ENCODE measurements at regions not wholly inside any gene's neighbourhood (a gene's known extent, or its start where the extent isn't known, plus 50 kb on each side); places are given as distances from the start of the nearest gene placed in this dataset.

DNA sequence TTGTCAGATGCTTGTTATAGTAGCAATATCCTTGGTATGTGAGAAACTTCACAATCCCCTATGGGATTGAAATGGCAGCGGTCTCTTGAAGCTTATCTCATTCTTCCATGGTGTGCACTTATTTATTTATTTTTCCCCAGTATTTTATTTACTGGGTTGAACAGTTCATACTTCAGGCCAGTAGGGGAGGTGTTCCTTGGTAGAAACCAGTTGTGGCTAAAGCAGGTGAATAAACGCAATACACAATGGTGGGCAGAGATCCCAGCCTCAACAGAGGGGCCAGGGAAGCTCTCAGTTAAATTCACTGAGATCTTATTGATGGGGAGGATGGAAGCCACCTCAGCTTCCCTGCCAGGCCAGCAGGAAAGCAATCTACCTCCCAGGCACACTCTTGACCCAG, 93.7 kb upstream of the SRD5A2 start:
- H3K4me3 ChIP-seq: no peak overlapping the region
- H3K36me3 ChIP-seq: no peaks in the 10 kb centered on the region
- TF ChIP-seq EP300 (IDR thresholded peaks at IDR 0.05): no peak
- TF ChIP-seq CTCF (IDR thresholded peaks at IDR 0.05): no peak
- WGBS: 83% methylated on average over 2 of the region's 2 CpGs
- DNase-seq (ENCODE audit: extremely low spot score): no peak
- no peaks in the 10 kb centered on the region for H3K27me3 ChIP-seq
- H3K4me1 ChIP-seq: no peaks in the 10 kb centered on the region
- H3K27ac ChIP-seq (replicated peaks in 1 of 4): no peak overlapping the region
- peaks cover 0 to 58% (median 36%) of the 10 kb centered on the region in 4 donors for H3K9me3 ChIP-seq
- intact Hi-C loops (cut with DNase I): no loop called here

GRCh38 chr2:31666878-31667277, 86.1 kb upstream of the SRD5A2 start:
- Histone ChIP-seq H3K36me3 (no peaks in the 10 kb centered on the region), H3K27me3 (no peaks in the 10 kb centered on the region), H3K27ac (replicated peaks in 1 of 4) (no peak overlapping the region), H3K4me1 (no peaks in the 10 kb centered on the region), H3K9me3 (peaks cover 0 to 6% (median 0%) of the 10 kb centered on the region in 4 donors), H3K4me3 (no peak overlapping the region)
- TF ChIP-seq EP300 (IDR thresholded peaks at IDR 0.05) (no peak), POLR2AphosphoS5 (IDR thresholded peaks at IDR 0.05) (no peak), CTCF (IDR thresholded peaks at IDR 0.05) (no peak), POLR2A (IDR thresholded peaks at IDR 0.05; ENCODE audit: low read depth) (no peak)
- WGBS: 33% methylated on average over 1 of the region's 1 CpG
- DNase-seq (ENCODE audit: extremely low spot score): no peak
- intact Hi-C loops (cut with DNase I): no loop called here

GRCh38 chr2:31664949-31665724, 84.4 kb upstream of the SRD5A2 start:
- TF ChIP-seq POLR2AphosphoS5 (IDR thresholded peaks at IDR 0.05) (no peak), EP300 (IDR thresholded peaks at IDR 0.05) (no peak), POLR2A (IDR thresholded peaks at IDR 0.05; ENCODE audit: low read depth) (no peak), CTCF (IDR thresholded peaks at IDR 0.05) (no peak)
- intact Hi-C loops (cut with DNase I): no loop called here

GRCh38 chr2:31660812-31661335, 80.1 kb upstream of the SRD5A2 start:
- H3K27me3 ChIP-seq: no peaks in the 10 kb centered on the region
- WGBS: 69% methylated on average over 2 of the region's 2 CpGs
- intact Hi-C loops (cut with DNase I): no loop called here
- no peak overlapping the region for H3K27ac ChIP-seq (replicated peaks in 1 of 4)
- TF ChIP-seq POLR2AphosphoS5 (IDR thresholded peaks at IDR 0.05): no peak
- no peak for TF ChIP-seq EP300 (IDR thresholded peaks at IDR 0.05)
- no peak for TF ChIP-seq CTCF (IDR thresholded peaks at IDR 0.05)
- no peak for TF ChIP-seq POLR2A (IDR thresholded peaks at IDR 0.05; ENCODE audit: low read depth)
- H3K36me3 ChIP-seq: no peaks in the 10 kb centered on the region
- H3K9me3 ChIP-seq: peaks cover 0 to 3% (median 0%) of the 10 kb centered on the region in 4 donors
- no peak for DNase-seq (ENCODE audit: extremely low spot score)
- no peak overlapping the region for H3K4me3 ChIP-seq
- H3K4me1 ChIP-seq: no peaks in the 10 kb centered on the region

More at GRCh38 chr2:31664949-31665724, 84.4 kb upstream of the SRD5A2 start:
- H3K36me3 ChIP-seq: no peaks in the 10 kb centered on the region
- no peak overlapping the region for H3K27ac ChIP-seq (replicated peaks in 1 of 4)
- peaks cover 0 to 6% (median 0%) of the 10 kb centered on the region in 4 donors for H3K9me3 ChIP-seq
- no peaks in the 10 kb centered on the region for H3K27me3 ChIP-seq
- no peak for DNase-seq (ENCODE audit: extremely low spot score)
- H3K4me1 ChIP-seq: no peaks in the 10 kb centered on the region
- no peak overlapping the region for H3K4me3 ChIP-seq
- 63% methylated on average over 2 of the region's 2 CpGs for WGBS

Measured in esophagus muscularis mucosa (tissue), 4 donors.